ENCODE measurements at regions not wholly inside any gene's neighbourhood (a gene's known extent, or its start where the extent isn't known, plus 50 kb on each side); places are given as distances from the start of the nearest gene placed in this dataset.

- TF ChIP-seq CTCF (IDR thresholded peaks at IDR 0.05) (no peak), POLR2A (IDR thresholded peaks at IDR 0.05) (no peak)
These were observed 250.6 kb upstream of the PLET1 start for GRCh38 chr11:112511271-112511670.
